Peyer's patch (tissue), 4 donors: ENCODE measurements at regions not wholly inside any gene's neighbourhood (a gene's known extent, or its start where the extent isn't known, plus 50 kb on each side); places are given as distances from the start of the nearest gene placed in this dataset.

Experiments used
- CTCF ChIP-seq, 6 experiments: fragments of 450-650 bp in 4 of 6; fragments of 200-600 bp in 2 of 6; sonication (generic) in 1 of 6; IDR thresholded peaks; one replicate each; pipeline ENCODE4 v1.5.1; 2017 to 2019; ENCODE audit warnings: antibody characterized with exemption in 6 of 6, mild to moderate bottlenecking in 3 of 6, moderate library complexity in 1 of 6
- POLR2A ChIP-seq, 2 donors: fragments of 450-650 bp; IDR thresholded peaks; one replicate each; pipeline ENCODE4 v1.5.1; 2017; ENCODE audit warnings: antibody characterized with exemption in 2 of 2, mild to moderate bottlenecking in 2 of 2, moderate library complexity in 2 of 2

GRCh38 chr7:155921804-155922066, 109.5 kb upstream of the SHH start:
- TF ChIP-seq POLR2A (IDR thresholded peaks at IDR 0.05) = no peak
- no peak for TF ChIP-seq CTCF (IDR thresholded peaks at IDR 0.05)
